ENCODE measurements at regions not wholly inside any gene's neighbourhood (a gene's known extent, or its start where the extent isn't known, plus 50 kb on each side); places are given as distances from the start of the nearest gene placed in this dataset.

DNA sequence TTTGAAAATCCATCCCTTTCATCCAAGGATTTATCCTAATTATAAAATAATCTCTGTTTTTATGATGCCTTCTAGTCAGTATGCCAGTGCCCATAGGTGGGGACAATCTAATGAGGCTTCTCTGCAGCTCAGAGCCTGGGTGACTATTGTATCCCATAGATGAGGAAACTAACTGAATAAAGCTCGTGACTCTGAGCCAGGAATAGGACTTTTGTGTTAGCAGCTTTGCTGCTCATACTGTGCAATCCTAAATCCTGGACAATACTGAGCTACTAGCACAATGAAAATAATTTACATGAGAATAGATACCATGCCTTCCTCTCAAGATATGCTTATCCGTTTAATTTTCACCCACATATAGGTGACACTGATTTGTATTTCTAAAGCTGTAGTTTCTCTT, 443.0 kb downstream of the PLK2 start:
- TF ChIP-seq, protein P1, sequence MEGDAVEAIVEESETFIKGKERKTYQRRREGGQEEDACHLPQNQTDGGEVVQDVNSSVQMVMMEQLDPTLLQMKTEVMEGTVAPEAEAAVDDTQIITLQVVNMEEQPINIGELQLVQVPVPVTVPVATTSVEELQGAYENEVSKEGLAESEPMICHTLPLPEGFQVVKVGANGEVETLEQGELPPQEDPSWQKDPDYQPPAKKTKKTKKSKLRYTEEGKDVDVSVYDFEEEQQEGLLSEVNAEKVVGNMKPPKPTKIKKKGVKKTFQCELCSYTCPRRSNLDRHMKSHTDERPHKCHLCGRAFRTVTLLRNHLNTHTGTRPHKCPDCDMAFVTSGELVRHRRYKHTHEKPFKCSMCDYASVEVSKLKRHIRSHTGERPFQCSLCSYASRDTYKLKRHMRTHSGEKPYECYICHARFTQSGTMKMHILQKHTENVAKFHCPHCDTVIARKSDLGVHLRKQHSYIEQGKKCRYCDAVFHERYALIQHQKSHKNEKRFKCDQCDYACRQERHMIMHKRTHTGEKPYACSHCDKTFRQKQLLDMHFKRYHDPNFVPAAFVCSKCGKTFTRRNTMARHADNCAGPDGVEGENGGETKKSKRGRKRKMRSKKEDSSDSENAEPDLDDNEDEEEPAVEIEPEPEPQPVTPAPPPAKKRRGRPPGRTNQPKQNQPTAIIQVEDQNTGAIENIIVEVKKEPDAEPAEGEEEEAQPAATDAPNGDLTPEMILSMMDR (IDR thresholded peaks at IDR 0.05) = no peak
- TF ChIP-seq POLR2A (IDR thresholded peaks at IDR 0.05) = no peak

Data from lower leg skin (tissue), 3 donors.